ENCODE measurements at regions not wholly inside any gene's neighbourhood (a gene's known extent, or its start where the extent isn't known, plus 50 kb on each side); places are given as distances from the start of the nearest gene placed in this dataset.
A peak's percentile ranks its signal among the peaks of the same experiment; 100 is the strongest.

DNA sequence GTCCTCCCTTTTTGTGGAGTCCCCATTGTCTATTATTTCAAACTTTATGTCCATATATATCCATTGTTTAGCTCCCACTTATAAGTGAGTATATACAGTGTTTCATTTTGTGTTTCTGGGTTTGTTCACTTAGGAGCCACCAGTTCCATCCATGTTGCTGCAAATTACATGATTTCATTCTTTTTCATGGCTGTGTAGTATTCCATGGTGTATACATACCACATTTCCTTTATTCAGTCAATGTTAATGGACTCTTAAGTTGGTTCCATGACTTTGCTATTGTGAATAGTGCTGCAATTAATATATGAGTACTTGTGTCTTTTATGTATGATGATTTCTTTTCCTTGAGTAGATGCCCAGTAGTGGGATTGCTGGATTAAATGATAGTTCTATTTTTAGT lies 329.1 kb downstream of the AR start:
- no peak overlapping the region for H3K27ac ChIP-seq (ENCODE audit: low read depth, low read length)
- no peak for DNase-seq (ENCODE audit: low read depth in 4 of 6, low spot score in 6 of 6)
- no peaks in the 10 kb centered on the region for H3K4me1 ChIP-seq (ENCODE audit: control insufficient read depth, insufficient read depth, low read length)
- H3K27me3 ChIP-seq (ENCODE audit: control insufficient read depth, insufficient read depth, low read length): no peaks in the 10 kb centered on the region
- H3K4me3 ChIP-seq (ENCODE audit: low read depth, low read length): no peak overlapping the region
- no peaks in the 10 kb centered on the region for H3K36me3 ChIP-seq (ENCODE audit: control insufficient read depth, insufficient read depth, low read length)
- H3K9me3 ChIP-seq (ENCODE audit: control insufficient read depth, insufficient read depth, low read length): no peaks in the 10 kb centered on the region

DNA sequence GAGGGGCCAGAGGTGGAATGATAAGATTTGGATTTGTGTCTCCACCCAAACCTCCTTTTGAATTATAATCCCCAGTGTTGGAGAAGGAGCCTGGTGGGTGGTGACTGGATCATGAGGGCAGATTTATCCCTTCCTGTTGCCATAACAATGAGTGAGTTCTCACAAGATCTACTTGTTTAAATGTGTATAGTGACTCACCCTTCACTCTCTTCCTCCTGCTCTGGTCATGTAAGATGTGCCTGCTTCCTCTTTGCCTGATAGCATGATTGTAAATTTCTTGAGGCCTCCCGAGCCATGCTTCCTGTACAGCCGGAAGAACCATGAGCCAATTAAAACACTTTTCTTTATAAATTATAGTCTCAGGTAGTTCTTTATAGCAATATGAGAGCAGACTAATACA lies 348.6 kb downstream of the AR start:
- WGBS (ENCODE audit: insufficient coverage): no CpG with 5 or more reads among the region's 2 CpGs
- Histone ChIP-seq H3K36me3 (ENCODE audit: control insufficient read depth, insufficient read depth, low read length) (no peaks in the 10 kb centered on the region), H3K27me3 (ENCODE audit: control insufficient read depth, insufficient read depth, low read length) (no peaks in the 10 kb centered on the region), H3K27ac (ENCODE audit: low read depth, low read length) (no peak overlapping the region), H3K4me3 (ENCODE audit: low read depth, low read length) (no peak overlapping the region), H3K9me3 (ENCODE audit: control insufficient read depth, insufficient read depth, low read length) (peaks cover 2% of the 10 kb centered on the region), H3K4me1 (ENCODE audit: control insufficient read depth, insufficient read depth, low read length) (no peaks in the 10 kb centered on the region)
- no peak for DNase-seq (ENCODE audit: low read depth in 4 of 6, low spot score in 6 of 6)

DNA sequence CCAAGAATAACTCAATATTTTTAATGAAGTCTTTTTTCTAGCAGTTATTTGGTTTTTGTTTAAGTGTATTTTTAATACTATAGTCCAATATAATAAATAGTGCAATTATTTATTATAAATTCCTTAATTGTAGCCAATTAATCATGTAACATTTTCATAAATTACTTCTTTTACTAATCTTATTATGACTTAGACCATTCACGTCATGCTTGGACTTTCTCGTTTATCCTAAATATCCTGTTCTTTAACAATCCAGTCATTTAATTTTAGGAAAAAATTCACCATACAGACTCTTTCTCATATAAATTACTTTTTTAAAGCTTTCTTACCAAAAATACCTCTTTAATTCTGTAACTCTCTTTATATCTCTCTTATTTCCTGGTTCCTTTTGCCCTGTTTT lies 350.1 kb downstream of the AR start:
- 100% methylated on average over 1 of the region's 2 CpGs for WGBS (ENCODE audit: insufficient coverage)
- Histone ChIP-seq H3K27me3 (ENCODE audit: control insufficient read depth, insufficient read depth, low read length) (no peaks in the 10 kb centered on the region), H3K4me3 (ENCODE audit: low read depth, low read length) (no peak overlapping the region), H3K36me3 (ENCODE audit: control insufficient read depth, insufficient read depth, low read length) (no peaks in the 10 kb centered on the region), H3K9me3 (ENCODE audit: control insufficient read depth, insufficient read depth, low read length) (peaks cover 2% of the 10 kb centered on the region), H3K4me1 (ENCODE audit: control insufficient read depth, insufficient read depth, low read length) (no peaks in the 10 kb centered on the region), H3K27ac (ENCODE audit: low read depth, low read length) (no peak overlapping the region)
- no peak for DNase-seq (ENCODE audit: low read depth in 4 of 6, low spot score in 6 of 6)

DNA sequence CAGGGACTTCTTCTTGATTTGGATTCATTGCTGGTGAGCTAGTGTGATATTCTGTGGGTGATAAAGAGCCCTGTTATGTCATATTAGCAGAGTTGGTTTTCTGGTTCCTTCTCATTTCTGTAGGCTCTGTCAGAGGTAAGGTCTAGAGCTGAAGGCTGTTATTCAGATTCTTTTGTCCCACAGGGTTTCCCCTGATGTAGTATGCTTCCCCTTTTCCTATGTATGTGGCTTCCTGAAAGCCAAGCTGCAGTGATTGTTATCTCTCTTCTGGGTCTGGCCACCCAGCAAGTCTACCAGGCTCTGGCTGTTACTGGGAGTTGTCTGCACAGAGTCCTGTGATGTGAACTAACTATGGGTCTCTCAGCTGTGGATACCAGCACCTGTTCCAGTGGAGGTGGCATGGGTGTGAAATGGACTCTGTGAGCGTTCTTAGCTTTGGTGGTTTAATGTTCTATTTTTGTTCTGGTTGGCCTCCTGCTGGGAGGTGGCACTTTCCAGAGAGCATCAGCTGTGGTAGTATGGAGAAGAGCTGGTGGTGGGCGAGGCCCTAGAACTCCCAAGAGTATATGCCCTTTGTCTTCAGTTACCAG lies 373.7 kb downstream of the AR start:
- WGBS (ENCODE audit: insufficient coverage): 60% methylated on average over 2 of the region's 2 CpGs
- no peaks in the 10 kb centered on the region for H3K4me1 ChIP-seq (ENCODE audit: control insufficient read depth, insufficient read depth, low read length)
- no peaks in the 10 kb centered on the region for H3K36me3 ChIP-seq (ENCODE audit: control insufficient read depth, insufficient read depth, low read length)
- no peak for DNase-seq (ENCODE audit: low read depth in 4 of 6, low spot score in 6 of 6)
- H3K9me3 ChIP-seq (ENCODE audit: control insufficient read depth, insufficient read depth, low read length): no peaks in the 10 kb centered on the region
- no peak overlapping the region for H3K27ac ChIP-seq (ENCODE audit: low read depth, low read length)
- H3K27me3 ChIP-seq (ENCODE audit: control insufficient read depth, insufficient read depth, low read length): no peaks in the 10 kb centered on the region
- no peak overlapping the region for H3K4me3 ChIP-seq (ENCODE audit: low read depth, low read length)

DNA sequence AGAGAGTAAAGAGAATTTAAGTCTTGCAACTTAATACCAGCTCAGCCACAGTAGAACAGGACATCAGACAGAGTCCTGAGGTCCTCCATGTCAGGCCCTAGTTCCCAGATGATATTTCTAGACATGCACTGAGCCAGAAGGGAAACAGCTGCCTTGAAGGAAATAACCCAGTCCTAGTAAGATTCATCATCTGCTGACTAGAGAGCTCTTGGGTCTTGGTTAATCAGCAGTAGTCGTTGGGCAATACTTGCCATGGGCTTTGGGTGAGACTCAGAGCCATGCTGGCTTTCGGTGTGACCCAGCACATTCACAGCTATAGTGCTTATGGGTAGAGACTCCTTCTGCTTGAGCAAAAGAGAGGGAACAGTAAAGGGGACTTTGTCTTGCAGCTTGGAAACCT lies 379.1 kb downstream of the AR start:
- H3K9me3 ChIP-seq (ENCODE audit: control insufficient read depth, insufficient read depth, low read length): no peaks in the 10 kb centered on the region
- 42% methylated on average over 2 of the region's 2 CpGs for WGBS (ENCODE audit: insufficient coverage)
- no peak for DNase-seq (ENCODE audit: low read depth in 4 of 6, low spot score in 6 of 6)
- no peak overlapping the region for H3K4me3 ChIP-seq (ENCODE audit: low read depth, low read length)
- H3K27me3 ChIP-seq (ENCODE audit: control insufficient read depth, insufficient read depth, low read length): no peaks in the 10 kb centered on the region
- H3K27ac ChIP-seq (ENCODE audit: low read depth, low read length): no peak overlapping the region
- H3K4me1 ChIP-seq (ENCODE audit: control insufficient read depth, insufficient read depth, low read length): no peaks in the 10 kb centered on the region
- no peaks in the 10 kb centered on the region for H3K36me3 ChIP-seq (ENCODE audit: control insufficient read depth, insufficient read depth, low read length)

DNA sequence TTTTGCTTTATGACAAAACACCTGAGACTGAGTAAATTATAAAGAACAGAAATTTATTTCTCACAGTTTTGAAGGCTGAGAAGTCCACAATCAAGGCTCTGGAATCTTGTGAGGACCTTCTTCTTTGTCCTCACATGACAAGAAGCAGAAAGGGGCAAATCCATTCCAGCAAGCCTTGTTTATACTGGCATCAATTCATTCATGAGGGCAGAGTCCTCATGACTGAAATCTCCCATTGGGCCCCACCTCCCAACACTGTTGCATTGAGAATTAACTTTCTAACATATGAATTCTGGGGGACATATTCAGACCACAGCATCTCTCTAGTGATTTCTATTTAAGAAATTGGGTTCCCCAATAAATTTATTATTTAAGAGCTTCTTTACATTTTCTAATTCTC lies 395.4 kb downstream of the AR start:
- DNase-seq (ENCODE audit: low read depth in 4 of 6, low spot score in 6 of 6): no peak
- H3K9me3 ChIP-seq (ENCODE audit: control insufficient read depth, insufficient read depth, low read length): no peaks in the 10 kb centered on the region
- no peak overlapping the region for H3K4me3 ChIP-seq (ENCODE audit: low read depth, low read length)
- H3K27ac ChIP-seq (ENCODE audit: low read depth, low read length): no peak overlapping the region
- H3K36me3 ChIP-seq (ENCODE audit: control insufficient read depth, insufficient read depth, low read length): no peaks in the 10 kb centered on the region
- no peaks in the 10 kb centered on the region for H3K4me1 ChIP-seq (ENCODE audit: control insufficient read depth, insufficient read depth, low read length)
- H3K27me3 ChIP-seq (ENCODE audit: control insufficient read depth, insufficient read depth, low read length): no peaks in the 10 kb centered on the region

DNA sequence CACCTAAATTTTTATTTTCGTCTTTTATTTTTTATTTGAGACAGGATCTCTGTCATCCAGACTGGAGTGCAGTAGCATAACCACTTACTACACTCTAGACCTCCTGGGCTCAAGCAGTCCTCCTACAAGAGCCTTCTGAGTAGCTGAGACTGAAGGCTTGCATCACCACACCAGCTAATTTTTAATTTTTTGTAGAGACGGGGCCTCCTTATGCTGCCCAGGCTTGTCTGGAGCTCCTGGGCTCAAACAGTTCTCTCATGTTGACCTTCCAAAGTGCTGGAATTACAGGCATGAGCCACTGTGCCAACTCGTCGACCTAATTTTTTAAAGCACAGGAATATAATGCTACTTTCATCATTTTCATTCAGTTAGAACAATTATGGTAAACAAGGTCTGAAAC lies 405.4 kb downstream of the AR start:
- Histone ChIP-seq H3K27me3 (ENCODE audit: control insufficient read depth, insufficient read depth, low read length) (no peaks in the 10 kb centered on the region), H3K4me3 (ENCODE audit: low read depth, low read length) (no peak overlapping the region), H3K9me3 (ENCODE audit: control insufficient read depth, insufficient read depth, low read length) (no peaks in the 10 kb centered on the region), H3K4me1 (ENCODE audit: control insufficient read depth, insufficient read depth, low read length) (no peaks in the 10 kb centered on the region), H3K36me3 (ENCODE audit: control insufficient read depth, insufficient read depth, low read length) (no peaks in the 10 kb centered on the region), H3K27ac (ENCODE audit: low read depth, low read length) (no peak overlapping the region)
- WGBS (ENCODE audit: insufficient coverage): 89% methylated on average over 1 of the region's 4 CpGs
- DNase-seq (ENCODE audit: low read depth in 4 of 6, low spot score in 6 of 6): no peak

DNA sequence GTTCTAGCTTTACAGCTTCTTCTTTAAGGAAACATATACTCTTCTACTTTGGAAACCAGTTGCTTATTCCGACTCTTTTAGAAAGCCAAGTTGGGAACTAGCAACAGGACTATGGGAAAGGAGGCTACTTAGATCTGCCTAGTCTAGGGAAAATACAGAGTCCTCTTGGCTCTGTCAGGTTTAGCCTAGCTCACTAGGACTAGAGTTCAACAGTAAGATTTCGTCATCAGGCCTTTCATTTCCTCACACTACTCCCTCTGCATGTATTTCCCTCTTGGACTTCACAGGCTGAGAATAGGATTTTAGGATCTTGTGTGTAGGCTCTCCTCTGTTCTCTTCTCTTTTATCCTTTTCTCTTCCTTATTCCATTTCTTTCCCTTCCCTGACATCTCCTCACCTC lies 409.8 kb downstream of the AR start:
- Histone ChIP-seq H3K4me1 (ENCODE audit: control insufficient read depth, insufficient read depth, low read length) (no peaks in the 10 kb centered on the region), H3K27ac (ENCODE audit: low read depth, low read length) (no peak overlapping the region), H3K4me3 (ENCODE audit: low read depth, low read length) (no peak overlapping the region), H3K9me3 (ENCODE audit: control insufficient read depth, insufficient read depth, low read length) (no peaks in the 10 kb centered on the region), H3K36me3 (ENCODE audit: control insufficient read depth, insufficient read depth, low read length) (no peaks in the 10 kb centered on the region), H3K27me3 (ENCODE audit: control insufficient read depth, insufficient read depth, low read length) (no peaks in the 10 kb centered on the region)
- DNase-seq (ENCODE audit: low read depth in 4 of 6, low spot score in 6 of 6): no peak
- WGBS (ENCODE audit: insufficient coverage): no CpG with 5 or more reads among the region's 2 CpGs

DNA sequence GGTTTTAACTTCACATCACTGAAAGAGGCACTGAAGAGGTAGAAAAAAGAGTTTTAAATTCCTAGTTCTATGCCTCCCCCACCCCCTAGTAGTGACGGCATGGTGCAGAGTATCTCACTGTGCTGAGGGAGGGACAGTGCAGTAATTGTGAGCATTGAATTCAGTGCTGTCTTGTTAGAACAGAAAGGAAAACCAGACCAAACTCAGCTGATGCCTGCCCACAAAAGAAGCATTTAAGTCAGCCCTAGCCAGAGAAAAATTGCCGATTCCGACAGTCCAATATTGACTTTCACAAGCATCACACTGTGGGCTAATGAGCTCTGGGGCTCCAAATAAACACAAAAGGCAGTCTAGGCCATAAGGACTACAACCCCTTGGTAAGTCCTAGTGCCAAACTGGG lies 417.7 kb downstream of the AR start:
- Histone ChIP-seq H3K4me1 (ENCODE audit: control insufficient read depth, insufficient read depth, low read length) (no peaks in the 10 kb centered on the region), H3K27ac (ENCODE audit: low read depth, low read length) (no peak overlapping the region), H3K27me3 (ENCODE audit: control insufficient read depth, insufficient read depth, low read length) (no peaks in the 10 kb centered on the region), H3K9me3 (ENCODE audit: control insufficient read depth, insufficient read depth, low read length) (no peaks in the 10 kb centered on the region), H3K4me3 (ENCODE audit: low read depth, low read length) (no peak overlapping the region), H3K36me3 (ENCODE audit: control insufficient read depth, insufficient read depth, low read length) (no peaks in the 10 kb centered on the region)
- WGBS (ENCODE audit: insufficient coverage): 65% methylated on average over 2 of the region's 3 CpGs
- peak in 2 of 6 donors; percentile 2 to 4 for DNase-seq (ENCODE audit: low read depth in 4 of 6, low spot score in 6 of 6)
